Upper lobe of left lung (tissue), 6 donors: ENCODE measurements at regions not wholly inside any gene's neighbourhood (a gene's known extent, or its start where the extent isn't known, plus 50 kb on each side); places are given as distances from the start of the nearest gene placed in this dataset.

ENCODE experiments used
- ATAC-seq, 2 donors: fragments of 200-7000 bp; cut with Tn5 transposase; one replicate each; pipeline ENCODE4 v1.9.1; 2022; ENCODE audit warnings: mild to moderate bottlenecking in 2 of 2, moderate library complexity in 2 of 2; ENCODE audit not compliant: low FRiP score in 2 of 2
- DNase-seq, 2 donors: peaks; one replicate each; pipeline ENCODE4 v3.0.0-alpha.2; 2019 to 2020
- H3K27ac ChIP-seq, 4 donors: fragments of 200-600 bp; sonication (generic); one replicate each; pipeline ENCODE4 v1.5.1; 2016 to 2019
- H3K27me3 ChIP-seq, 4 donors: fragments of 200-600 bp; sonication (generic); one replicate each; pipeline ENCODE4 v1.5.1; 2017 to 2019
- H3K36me3 ChIP-seq, 4 donors: fragments of 200-600 bp; sonication (generic); one replicate each; pipeline ENCODE4 v1.5.1; 2016 to 2019
- H3K4me1 ChIP-seq, 4 donors: fragments of 200-600 bp; sonication (generic); one replicate each; pipeline ENCODE4 v1.5.1; 2018 to 2019
- H3K4me3 ChIP-seq, 4 donors: fragments of 200-600 bp; sonication (generic); one replicate each; pipeline ENCODE4 v1.5.1; 2017 to 2019; ENCODE audit warnings: mild to moderate bottlenecking in 2 of 4, moderate library complexity in 1 of 4
- H3K9me3 ChIP-seq, 4 donors: fragments of 200-600 bp; sonication (generic); one replicate each; pipeline ENCODE4 v1.5.1; 2018 to 2019
- EP300 ChIP-seq, 4 donors: sonication (generic); formaldehyde crosslinking; IDR thresholded peaks; one replicate each; pipeline ENCODE4 v1.5.1; 2017; ENCODE audit warnings: antibody characterized with exemption in 4 of 4, control low read depth in 2 of 4
- POLR2A ChIP-seq, 4 donors: fragments of 450-650 bp; IDR thresholded peaks; one replicate each; pipeline ENCODE4 v1.5.1; 2016 to 2017; ENCODE audit warnings: antibody characterized with exemption in 4 of 4, mild to moderate bottlenecking in 2 of 4
- POLR2AphosphoS5 ChIP-seq, 2 donors: sonication (generic); formaldehyde crosslinking; IDR thresholded peaks; one replicate each; pipeline ENCODE4 v1.5.1; 2017; ENCODE audit warnings: antibody characterized with exemption in 2 of 2
- WGBS, 2 donors: methylation state at CpG; one replicate each; pipeline ENCODE4 v1.1.5; 2017 to 2018; 5-methylcytosine and 5-hydroxymethylcytosine counted together
- TF ChIP-seq, protein P1 (sequence below), 6 experiments: fragments of 450-650 bp in 4 of 6; fragments of 200-600 bp in 2 of 6; sonication (generic) in 2 of 6; IDR thresholded peaks; one replicate each; pipeline ENCODE4 v1.5.1; 2016 to 2019; ENCODE audit warnings: antibody characterized with exemption in 6 of 6
- donor health status: DM: no; HTN: no; CAD: no; lungs with moderate emphysema.
- donor health status: DM: no; HTN: yes; CAD: no; lungs with severe emphysema.

DNA sequence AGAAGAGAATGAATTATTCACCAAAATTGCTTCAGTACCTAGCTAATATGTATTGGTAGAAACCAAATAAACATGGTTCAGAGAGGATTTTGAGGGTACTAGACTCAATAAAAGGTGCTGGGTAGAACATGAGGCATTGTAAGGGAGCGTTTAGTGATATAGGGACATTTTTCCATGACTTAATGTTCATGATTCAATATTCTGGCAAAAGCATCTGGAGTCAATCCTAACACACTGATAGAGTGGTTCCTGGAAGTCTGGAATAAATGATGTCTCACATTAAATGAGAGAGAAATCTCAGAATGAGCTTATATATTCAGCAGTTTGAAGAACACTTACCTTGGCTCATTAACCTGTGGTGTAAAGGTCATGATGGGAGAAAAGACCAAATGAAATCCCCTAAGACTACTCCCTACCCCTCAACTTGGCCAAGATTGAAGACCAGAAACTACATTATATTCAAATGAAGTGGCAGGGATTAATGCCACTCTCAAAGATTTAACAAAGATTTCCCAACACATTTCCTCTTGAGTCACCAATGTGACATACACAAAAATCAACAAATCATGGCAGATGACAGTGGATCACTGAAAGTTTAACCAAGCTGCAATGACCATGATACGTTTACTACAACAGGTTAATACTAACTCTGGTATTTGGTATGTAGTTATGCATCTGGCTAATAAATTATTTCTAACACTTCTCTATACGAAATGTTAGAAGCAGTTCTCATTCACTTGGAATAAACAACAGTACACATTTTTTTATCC is 309.5 kb downstream of the SATB2 start:
- 61 to 66% methylated on average over 3 of the region's 3 CpGs for WGBS, 2 donors
- no peak for ATAC-seq
- no peaks in the 10 kb centered on the region for H3K4me1 ChIP-seq

DNA sequence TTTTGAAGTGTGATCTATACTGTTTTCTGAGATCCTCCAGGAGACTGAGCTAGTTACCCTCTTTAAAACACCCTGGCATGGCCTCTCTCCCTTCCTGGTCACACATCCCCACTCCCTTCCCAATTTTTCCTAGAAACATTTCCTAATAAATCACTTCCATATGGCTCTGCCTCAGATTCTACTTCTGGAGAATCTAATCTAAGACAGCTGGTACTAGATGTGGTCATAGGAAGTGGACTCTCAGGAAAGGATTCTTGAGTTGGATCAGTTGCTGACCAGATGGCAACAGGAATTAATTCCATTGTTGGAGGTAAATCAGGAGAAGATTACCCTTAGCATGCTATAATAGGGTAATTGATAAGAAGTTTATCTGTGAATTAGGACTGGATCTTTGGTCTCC is 310.5 kb downstream of the SATB2 start:
- no peak for TF ChIP-seq POLR2A (IDR thresholded peaks at IDR 0.05)
- Histone ChIP-seq H3K27ac (no peak overlapping the region), H3K9me3 (no peaks in the 10 kb centered on the region), H3K27me3 (no peaks in the 10 kb centered on the region), H3K36me3 (no peaks in the 10 kb centered on the region), H3K4me1 (no peaks in the 10 kb centered on the region), H3K4me3 (no peak overlapping the region)
- ATAC-seq (no peak), DNase-seq (no peak)

More for the DNA sequence above, 309.5 kb downstream of the SATB2 start:
- TF ChIP-seq POLR2AphosphoS5 (IDR thresholded peaks at IDR 0.05) (no peak), EP300 (IDR thresholded peaks at IDR 0.05) (no peak), POLR2A (IDR thresholded peaks at IDR 0.05) (no peak)
- TF ChIP-seq, protein P1, sequence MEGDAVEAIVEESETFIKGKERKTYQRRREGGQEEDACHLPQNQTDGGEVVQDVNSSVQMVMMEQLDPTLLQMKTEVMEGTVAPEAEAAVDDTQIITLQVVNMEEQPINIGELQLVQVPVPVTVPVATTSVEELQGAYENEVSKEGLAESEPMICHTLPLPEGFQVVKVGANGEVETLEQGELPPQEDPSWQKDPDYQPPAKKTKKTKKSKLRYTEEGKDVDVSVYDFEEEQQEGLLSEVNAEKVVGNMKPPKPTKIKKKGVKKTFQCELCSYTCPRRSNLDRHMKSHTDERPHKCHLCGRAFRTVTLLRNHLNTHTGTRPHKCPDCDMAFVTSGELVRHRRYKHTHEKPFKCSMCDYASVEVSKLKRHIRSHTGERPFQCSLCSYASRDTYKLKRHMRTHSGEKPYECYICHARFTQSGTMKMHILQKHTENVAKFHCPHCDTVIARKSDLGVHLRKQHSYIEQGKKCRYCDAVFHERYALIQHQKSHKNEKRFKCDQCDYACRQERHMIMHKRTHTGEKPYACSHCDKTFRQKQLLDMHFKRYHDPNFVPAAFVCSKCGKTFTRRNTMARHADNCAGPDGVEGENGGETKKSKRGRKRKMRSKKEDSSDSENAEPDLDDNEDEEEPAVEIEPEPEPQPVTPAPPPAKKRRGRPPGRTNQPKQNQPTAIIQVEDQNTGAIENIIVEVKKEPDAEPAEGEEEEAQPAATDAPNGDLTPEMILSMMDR (IDR thresholded peaks at IDR 0.05), result no peak
- DNase-seq, result no peak
- Histone ChIP-seq H3K36me3 (no peaks in the 10 kb centered on the region), H3K4me3 (no peak overlapping the region), H3K9me3 (no peaks in the 10 kb centered on the region), H3K27me3 (no peaks in the 10 kb centered on the region), H3K27ac (no peak overlapping the region)

DNA sequence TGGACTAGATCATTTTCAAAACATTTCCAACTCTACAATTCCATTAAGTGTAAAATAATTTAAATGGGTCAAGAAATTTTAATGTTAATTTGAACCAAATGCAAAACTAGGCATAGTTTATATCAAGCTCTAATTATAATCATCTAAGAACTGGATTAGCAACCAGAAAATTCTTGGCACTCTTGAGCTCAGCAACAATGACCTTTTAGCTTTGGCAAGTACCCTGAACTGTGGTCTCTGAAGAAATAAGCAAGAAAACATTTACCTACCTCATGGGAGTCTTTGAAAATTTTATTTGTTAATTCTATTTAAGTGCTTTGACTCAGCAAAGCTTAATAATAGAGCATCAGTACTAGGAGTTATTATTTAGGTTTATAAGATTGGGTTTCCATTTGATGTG is 313.2 kb downstream of the SATB2 start:
- H3K9me3 ChIP-seq, result no peaks in the 10 kb centered on the region
- H3K4me3 ChIP-seq, result no peak overlapping the region
- TF ChIP-seq POLR2AphosphoS5 (IDR thresholded peaks at IDR 0.05), result no peak
- no peak for TF ChIP-seq POLR2A (IDR thresholded peaks at IDR 0.05)
- TF ChIP-seq, protein P1 (IDR thresholded peaks at IDR 0.05), result no peak
- TF ChIP-seq EP300 (IDR thresholded peaks at IDR 0.05), result no peak
- no peaks in the 10 kb centered on the region for H3K27me3 ChIP-seq
- no peaks in the 10 kb centered on the region for H3K4me1 ChIP-seq
- no peak for ATAC-seq
- H3K27ac ChIP-seq, result no peak overlapping the region
- H3K36me3 ChIP-seq, result no peaks in the 10 kb centered on the region
- DNase-seq, result no peak

GRCh38 chr2:199144036-199144435 is 313.7 kb downstream of the SATB2 start:
- no peak for DNase-seq
- H3K4me1 ChIP-seq, result no peaks in the 10 kb centered on the region
- H3K27me3 ChIP-seq, result no peaks in the 10 kb centered on the region
- no peak for ATAC-seq
- no peaks in the 10 kb centered on the region for H3K9me3 ChIP-seq
- 90 to 97% methylated on average over 1 of the region's 1 CpG for WGBS, 2 donors
- TF ChIP-seq POLR2AphosphoS5 (IDR thresholded peaks at IDR 0.05), result no peak
- TF ChIP-seq EP300 (IDR thresholded peaks at IDR 0.05), result no peak
- no peak for TF ChIP-seq POLR2A (IDR thresholded peaks at IDR 0.05)
- TF ChIP-seq, protein P1 (IDR thresholded peaks at IDR 0.05), result no peak
- no peak overlapping the region for H3K27ac ChIP-seq
- no peaks in the 10 kb centered on the region for H3K36me3 ChIP-seq
- H3K4me3 ChIP-seq, result no peak overlapping the region

DNA sequence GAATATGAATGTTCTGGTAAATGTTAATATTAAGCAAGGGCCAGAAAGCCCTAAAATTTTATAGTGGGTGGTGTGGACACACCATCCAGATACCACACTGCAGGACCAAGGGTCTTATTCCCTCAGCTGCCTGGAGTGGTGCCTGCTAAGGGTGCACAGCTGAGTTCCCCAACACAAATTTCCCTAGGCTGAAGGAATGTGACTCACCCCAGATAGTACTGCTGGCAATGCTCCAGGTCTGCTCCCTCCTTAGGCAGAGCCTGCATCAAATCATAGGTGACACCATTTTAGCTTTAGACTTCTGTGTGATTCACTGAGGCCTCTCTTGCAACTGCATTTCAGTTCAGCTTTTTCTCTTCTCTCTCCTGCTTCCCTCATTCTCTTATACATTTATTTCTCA is 321.1 kb downstream of the SATB2 start:
- DNase-seq, result no peak
- no peak overlapping the region for H3K4me3 ChIP-seq
- H3K36me3 ChIP-seq, result no peaks in the 10 kb centered on the region
- no peaks in the 10 kb centered on the region for H3K27me3 ChIP-seq
- no peaks in the 10 kb centered on the region for H3K4me1 ChIP-seq
- H3K27ac ChIP-seq, result no peak overlapping the region
- no peak for ATAC-seq
- no peaks in the 10 kb centered on the region for H3K9me3 ChIP-seq
- no peak for TF ChIP-seq EP300 (IDR thresholded peaks at IDR 0.05)
- TF ChIP-seq POLR2AphosphoS5 (IDR thresholded peaks at IDR 0.05), result no peak
- TF ChIP-seq, protein P1 (IDR thresholded peaks at IDR 0.05), result no peak
- no peak for TF ChIP-seq POLR2A (IDR thresholded peaks at IDR 0.05)
